IMR-90 (cell line): ENCODE measurements at regions not wholly inside any gene's neighbourhood (a gene's known extent, or its start where the extent isn't known, plus 50 kb on each side); places are given as distances from the start of the nearest gene placed in this dataset.

Experiments used
- ATAC-seq: fragments of 200-7000 bp; cut with Tn5 transposase; 2 replicates; pipeline ENCODE4 v1.9.1; 2020; ENCODE audit warnings: low read depth, mild to moderate bottlenecking, moderate library complexity
- BruUV-seq: library from RNA; stranded (reverse); fragments of 400-500 nt; replicated peaks from 2 replicates; lab custom pipeline; 2021; lab: Mats Ljungman, UMichigan
- CTCF ChIA-PET: fragments of 300-600 bp; formaldehyde crosslinking; extraction: SDS; loops from one replicate; lab custom pipeline; 2021; ENCODE audit warnings: antibody characterized with exemption; lab: Yijun Ruan, JAX
- POLR2A ChIA-PET: fragments of 300-600 bp; sonication (Branson Sonifier 250); formaldehyde crosslinking; loops from one replicate; lab custom pipeline; 2022; ENCODE audit warnings: antibody characterized with exemption; ENCODE audit not compliant: unreplicated experiment; lab: Charles Lee
- DNase-seq: peaks from one replicate; pipeline ENCODE4 v3.0.0; 2013
- H2AFZ ChIP-seq: replicated peaks from 2 replicates; pipeline ENCODE3; 2013; ENCODE audit warnings: low read length, mild to moderate bottlenecking; ENCODE audit not compliant: poor library complexity
- H2AK5ac ChIP-seq: 2 replicates; pipeline ENCODE4 v1.6.1; 2013; ENCODE audit warnings: low read depth, low read length, inconsistent platforms
- H2AK9ac ChIP-seq: replicated peaks from 2 replicates; pipeline ENCODE3; 2013; ENCODE audit warnings: mild to moderate bottlenecking, low read depth, low read length, moderate library complexity; ENCODE audit not compliant: poor library complexity
- H2BK120ac ChIP-seq: 2 replicates; pipeline ENCODE4 v1.6.1; 2013; ENCODE audit warnings: low read depth, low read length, inconsistent platforms
- H2BK15ac ChIP-seq: 3 replicates; pipeline ENCODE4 v1.6.1; 2013; ENCODE audit warnings: low read depth, low read length, inconsistent platforms
- H2BK20ac ChIP-seq: 2 replicates; pipeline ENCODE4 v1.6.1; 2013; ENCODE audit warnings: low read depth, mild to moderate bottlenecking, inconsistent platforms, low read length, moderate library complexity
- H2BK5ac ChIP-seq: 2 replicates; pipeline ENCODE4 v1.6.1; 2013; ENCODE audit warnings: mild to moderate bottlenecking, low read depth, low read length, inconsistent platforms; ENCODE audit not compliant: poor library complexity, severe bottlenecking
- H3K14ac ChIP-seq: replicated peaks from 2 replicates; pipeline ENCODE4 v1.6.1; 2013; ENCODE audit warnings: low read depth, low read length, inconsistent platforms
- H3K18ac ChIP-seq: 2 replicates; pipeline ENCODE4 v1.6.1; 2013; ENCODE audit warnings: low read depth, low read length, control low read depth
- H3K23ac ChIP-seq: 2 replicates; pipeline ENCODE4 v1.6.1; 2013; ENCODE audit warnings: low read depth, low read length, inconsistent platforms
- H3K27ac ChIP-seq: 2 replicates; pipeline ENCODE4 v1.5.1; 2013; ENCODE audit warnings: mild to moderate bottlenecking, control low read depth, low read length; ENCODE audit not compliant: insufficient read depth
- H3K27me3 ChIP-seq: 2 replicates; pipeline ENCODE4 v1.6.1; 2013; ENCODE audit warnings: low read length; ENCODE audit not compliant: control insufficient read depth, insufficient read depth
- H3K36me3 ChIP-seq: 2 replicates; pipeline ENCODE4 v1.6.1; 2013; ENCODE audit warnings: low read length, mixed read lengths; ENCODE audit not compliant: control insufficient read depth, insufficient read depth
- H3K4ac ChIP-seq: 2 replicates; pipeline ENCODE4 v1.6.1; 2013; ENCODE audit warnings: low read depth, low read length, inconsistent platforms
- H3K4me1 ChIP-seq: 2 replicates; pipeline ENCODE4 v1.6.1; 2013; ENCODE audit warnings: low read length, mixed read lengths; ENCODE audit not compliant: control insufficient read depth, insufficient read depth
- H3K4me2 ChIP-seq: 2 replicates; pipeline ENCODE4 v1.6.1; 2013; ENCODE audit warnings: low read depth, mild to moderate bottlenecking, control low read depth, low read length, moderate library complexity
- H3K4me3 ChIP-seq: 2 replicates; pipeline ENCODE4 v1.5.1; 2013; ENCODE audit warnings: low read depth, mild to moderate bottlenecking, control low read depth, low read length, moderate library complexity; ENCODE audit not compliant: insufficient read depth
- H3K56ac ChIP-seq: 2 replicates; pipeline ENCODE4 v1.6.1; 2013; ENCODE audit warnings: low read length, inconsistent platforms; ENCODE audit not compliant: insufficient read depth; ENCODE audit errors: extremely low read depth
- H3K79me1 ChIP-seq, 2 experiments: 2 replicates each; pipeline ENCODE4 v1.6.1; 2013; ENCODE audit warnings: low read length in 2 of 2, inconsistent platforms in 1 of 2, low read depth in 1 of 2
- H3K9ac ChIP-seq: 2 replicates; pipeline ENCODE4 v1.6.1; 2013; ENCODE audit warnings: low read depth, low read length, control low read depth
- H3K9me1 ChIP-seq: 2 replicates; pipeline ENCODE4 v1.6.1; 2013; ENCODE audit warnings: low read length, inconsistent platforms; ENCODE audit not compliant: insufficient read depth
- H3K9me3 ChIP-seq: 2 replicates; pipeline ENCODE4 v1.6.1; 2013; ENCODE audit warnings: low read length; ENCODE audit not compliant: control insufficient read depth, insufficient read depth
- H4K20me1 ChIP-seq: 2 replicates; pipeline ENCODE4 v1.6.1; 2013; ENCODE audit warnings: low read length, inconsistent platforms; ENCODE audit not compliant: insufficient read depth
- H4K5ac ChIP-seq: 2 replicates; pipeline ENCODE4 v1.6.1; 2013; ENCODE audit warnings: mild to moderate bottlenecking, low read depth, low read length, control low read depth
- H4K8ac ChIP-seq, 2 experiments: 2 replicates each; pipeline ENCODE4 v1.6.1; 2013; ENCODE audit warnings: low read depth in 2 of 2, low read length in 2 of 2, control low read depth in 1 of 2, inconsistent platforms in 1 of 2
- H4K91ac ChIP-seq: 2 replicates; pipeline ENCODE4 v1.6.1; 2013; ENCODE audit warnings: low read depth, low read length, inconsistent platforms; ENCODE audit not compliant: insufficient read depth
- BHLHE40 ChIP-seq: fragments of 150-350 bp; IDR thresholded peaks from 2 replicates; pipeline ENCODE4 v1.6.1; 2016; ENCODE audit warnings: mild to moderate bottlenecking, low read depth, low read length
- CEBPB ChIP-seq: IDR thresholded peaks from 2 replicates; pipeline ENCODE4 v1.6.1; 2012; ENCODE audit warnings: low read depth, low read length, improper control_type of control experiment
- CHD1 ChIP-seq: IDR thresholded peaks from 2 replicates; pipeline ENCODE4 v1.6.1; 2012; ENCODE audit warnings: low read depth, low read length, improper control_type of control experiment
- FOS ChIP-seq: fragments of 150-350 bp; IDR thresholded peaks from 2 replicates; pipeline ENCODE4 v1.6.1; 2016; ENCODE audit warnings: low read depth, low read length
- MAFK ChIP-seq: IDR thresholded peaks from 2 replicates; pipeline ENCODE4 v1.6.1; 2012; ENCODE audit warnings: low read depth, low read length, improper control_type of control experiment
- MAZ ChIP-seq: IDR thresholded peaks from 2 replicates; pipeline ENCODE4 v1.6.1; 2012; ENCODE audit warnings: low read depth, mild to moderate bottlenecking, low read length, improper control_type of control experiment, moderate library complexity, borderline replicate concordance
- MXI1 ChIP-seq: IDR thresholded peaks from 2 replicates; pipeline ENCODE4 v1.6.1; 2012; ENCODE audit warnings: low read depth, mild to moderate bottlenecking, low read length, moderate library complexity, borderline replicate concordance
- NFE2L2 ChIP-seq: fragments of 150-350 bp; IDR thresholded peaks from 2 replicates; pipeline ENCODE4 v1.6.1; 2016; ENCODE audit warnings: low read depth, mild to moderate bottlenecking, low read length
- POLR2A ChIP-seq: IDR thresholded peaks from 2 replicates; pipeline ENCODE4 v1.6.1; 2012; ENCODE audit warnings: mild to moderate bottlenecking, low read depth, low read length
- RAD21 ChIP-seq: IDR thresholded peaks from 2 replicates; pipeline ENCODE4 v1.6.1; 2012; ENCODE audit warnings: low read length, improper control_type of control experiment
- RCOR1 ChIP-seq: IDR thresholded peaks from 2 replicates; pipeline ENCODE4 v1.6.1; 2012; ENCODE audit warnings: mild to moderate bottlenecking, low read length, improper control_type of control experiment; ENCODE audit not compliant: insufficient replicate concordance
- RFX5 ChIP-seq: IDR thresholded peaks from 2 replicates; pipeline ENCODE4 v1.8.0; 2012; ENCODE audit warnings: low read depth, mild to moderate bottlenecking, low read length, moderate library complexity
- SMC3 ChIP-seq: fragments of 150-350 bp; IDR thresholded peaks from 2 replicates; pipeline ENCODE4 v1.6.1; 2016; ENCODE audit warnings: low read depth, mild to moderate bottlenecking, antibody characterized with exemption, low read length, moderate library complexity
- WGBS, 2 experiments: methylation state at CpG; one replicate each; pipeline versions ENCODE4 v1.1.5 to v1.1.7; 2013; ENCODE audit warnings: missing lambda C conversion rate in 2 of 2; ENCODE audit not compliant: insufficient read length in 1 of 2; ENCODE audit errors: extremely low coverage in 2 of 2; 5-methylcytosine and 5-hydroxymethylcytosine counted together
- dilution Hi-C: fragments of 300-500 bp; cut with HindIII; formaldehyde crosslinking; loops from one replicate; pipeline ENCODE4 v1.14.3; 2018; ENCODE audit warnings: low sequenced_read_pairs; ENCODE audit not compliant: unreplicated experiment
- in situ Hi-C: fragments of 300-500 bp; cut with MboI; formaldehyde crosslinking; loops from 3 replicates; pipeline ENCODE4 v1.14.3; 2019; ENCODE audit warnings: low sequenced_read_pairs, inconsistent platforms, mixed read lengths
- intact Hi-C: fragments of 100-400 bp; cut with micrococcal nuclease; formaldehyde crosslinking; loops from 2 replicates; pipeline ENCODE4 v1.10.0; 2022
- TF ChIP-seq, protein P1 (sequence below): fragments of 150-350 bp; IDR thresholded peaks from 2 replicates; pipeline ENCODE4 v1.6.1; 2016; ENCODE audit warnings: low read depth, mild to moderate bottlenecking, low read length, moderate library complexity, borderline replicate concordance
- TF ChIP-seq, protein P2 (sequence below): conservative IDR thresholded peaks from 2 replicates; pipeline ENCODE4 v1.5.1; 2012; ENCODE audit warnings: mild to moderate bottlenecking, low read depth, low read length, improper control_type of control experiment
- TF ChIP-seq, protein P3 (sequence below): fragments of 150-350 bp; IDR thresholded peaks from 2 replicates; pipeline ENCODE4 v1.6.1; 2017; ENCODE audit warnings: mild to moderate bottlenecking, antibody characterized with exemption, low read length, low read depth

DNA sequence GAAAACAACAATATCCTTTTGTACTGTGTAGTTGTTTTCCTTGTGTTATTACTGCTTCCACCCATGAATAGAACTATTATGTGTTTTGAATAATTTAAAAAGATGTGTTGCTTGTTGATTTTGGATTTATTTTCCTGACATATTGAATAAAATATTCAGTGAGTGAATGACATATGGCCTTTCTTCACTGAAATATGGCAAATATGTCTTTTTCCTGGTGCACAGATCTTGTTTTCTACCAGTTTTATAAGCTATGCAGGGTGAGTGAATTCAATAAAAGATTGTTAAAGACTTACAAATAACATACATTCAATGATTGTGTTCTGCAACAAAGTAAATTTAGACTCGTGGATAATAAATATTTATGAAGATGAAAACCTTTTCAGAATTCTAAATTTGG, 1216.3 kb upstream of the ADGRL3 start:
- no peak overlapping the region for H3K56ac ChIP-seq
- no peak overlapping the region for H3K23ac ChIP-seq
- no peak for TF ChIP-seq CHD1
- TF ChIP-seq SMC3 = no peak
- no peak for TF ChIP-seq MXI1
- TF ChIP-seq FOS = no peak
- TF ChIP-seq MAFK = no peak
- TF ChIP-seq NFE2L2 = no peak
- no peak for TF ChIP-seq POLR2A
- TF ChIP-seq RCOR1 = no peak
- no peak for TF ChIP-seq RAD21
- no peak for TF ChIP-seq CEBPB
- no peak for TF ChIP-seq BHLHE40
- no peak for TF ChIP-seq RFX5
- TF ChIP-seq, protein P1, sequence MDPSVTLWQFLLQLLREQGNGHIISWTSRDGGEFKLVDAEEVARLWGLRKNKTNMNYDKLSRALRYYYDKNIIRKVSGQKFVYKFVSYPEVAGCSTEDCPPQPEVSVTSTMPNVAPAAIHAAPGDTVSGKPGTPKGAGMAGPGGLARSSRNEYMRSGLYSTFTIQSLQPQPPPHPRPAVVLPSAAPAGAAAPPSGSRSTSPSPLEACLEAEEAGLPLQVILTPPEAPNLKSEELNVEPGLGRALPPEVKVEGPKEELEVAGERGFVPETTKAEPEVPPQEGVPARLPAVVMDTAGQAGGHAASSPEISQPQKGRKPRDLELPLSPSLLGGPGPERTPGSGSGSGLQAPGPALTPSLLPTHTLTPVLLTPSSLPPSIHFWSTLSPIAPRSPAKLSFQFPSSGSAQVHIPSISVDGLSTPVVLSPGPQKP = no peak
- TF ChIP-seq, protein P2, sequence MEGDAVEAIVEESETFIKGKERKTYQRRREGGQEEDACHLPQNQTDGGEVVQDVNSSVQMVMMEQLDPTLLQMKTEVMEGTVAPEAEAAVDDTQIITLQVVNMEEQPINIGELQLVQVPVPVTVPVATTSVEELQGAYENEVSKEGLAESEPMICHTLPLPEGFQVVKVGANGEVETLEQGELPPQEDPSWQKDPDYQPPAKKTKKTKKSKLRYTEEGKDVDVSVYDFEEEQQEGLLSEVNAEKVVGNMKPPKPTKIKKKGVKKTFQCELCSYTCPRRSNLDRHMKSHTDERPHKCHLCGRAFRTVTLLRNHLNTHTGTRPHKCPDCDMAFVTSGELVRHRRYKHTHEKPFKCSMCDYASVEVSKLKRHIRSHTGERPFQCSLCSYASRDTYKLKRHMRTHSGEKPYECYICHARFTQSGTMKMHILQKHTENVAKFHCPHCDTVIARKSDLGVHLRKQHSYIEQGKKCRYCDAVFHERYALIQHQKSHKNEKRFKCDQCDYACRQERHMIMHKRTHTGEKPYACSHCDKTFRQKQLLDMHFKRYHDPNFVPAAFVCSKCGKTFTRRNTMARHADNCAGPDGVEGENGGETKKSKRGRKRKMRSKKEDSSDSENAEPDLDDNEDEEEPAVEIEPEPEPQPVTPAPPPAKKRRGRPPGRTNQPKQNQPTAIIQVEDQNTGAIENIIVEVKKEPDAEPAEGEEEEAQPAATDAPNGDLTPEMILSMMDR = no peak
- TF ChIP-seq MAZ = no peak
- TF ChIP-seq, protein P3, sequence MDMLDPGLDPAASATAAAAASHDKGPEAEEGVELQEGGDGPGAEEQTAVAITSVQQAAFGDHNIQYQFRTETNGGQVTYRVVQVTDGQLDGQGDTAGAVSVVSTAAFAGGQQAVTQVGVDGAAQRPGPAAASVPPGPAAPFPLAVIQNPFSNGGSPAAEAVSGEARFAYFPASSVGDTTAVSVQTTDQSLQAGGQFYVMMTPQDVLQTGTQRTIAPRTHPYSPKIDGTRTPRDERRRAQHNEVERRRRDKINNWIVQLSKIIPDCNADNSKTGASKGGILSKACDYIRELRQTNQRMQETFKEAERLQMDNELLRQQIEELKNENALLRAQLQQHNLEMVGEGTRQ = no peak
- no peak overlapping the region for H2BK120ac ChIP-seq
- H3K18ac ChIP-seq = no peak overlapping the region
- no peak for ATAC-seq
- no peaks in the 10 kb centered on the region for H4K20me1 ChIP-seq
- no peak overlapping the region for H4K5ac ChIP-seq
- H3K14ac ChIP-seq = no peak overlapping the region
- H4K91ac ChIP-seq = no peak overlapping the region
- no peak overlapping the region for H2AK9ac ChIP-seq
- H2BK5ac ChIP-seq = no peak overlapping the region
- H3K36me3 ChIP-seq = no peaks in the 10 kb centered on the region
- H3K4me2 ChIP-seq = no peak overlapping the region
- no peak overlapping the region for H3K9ac ChIP-seq
- H3K4me1 ChIP-seq = no peaks in the 10 kb centered on the region
- ChIA-PET POLR2A (no interaction called here), CTCF (no interaction called here)
- H3K9me3 ChIP-seq = peaks cover 2% of the 10 kb centered on the region; the same call in 1 of the 2 replicates
- H4K8ac ChIP-seq = no peak overlapping the region
- H3K79me1 ChIP-seq = no peaks in the 10 kb centered on the region
- no peak overlapping the region for H3K27ac ChIP-seq
- H2BK15ac ChIP-seq = no peak overlapping the region
- DNase-seq = no peak
- in situ Hi-C loops = no loop called here
- no TSS peak for BruUV-seq
- no CpG with 5 or more reads among the region's 1 CpG for WGBS, 2 experiments
- dilution Hi-C loops = no loop called here
- H2AFZ ChIP-seq = no peak overlapping the region
- H3K4me3 ChIP-seq = no peak overlapping the region
- H3K27me3 ChIP-seq = no peaks in the 10 kb centered on the region
- H2AK5ac ChIP-seq = no peak overlapping the region
- H3K4ac ChIP-seq = no peak overlapping the region
- H2BK20ac ChIP-seq = no peak overlapping the region
- intact Hi-C loops = no loop called here
- no peaks in the 10 kb centered on the region for H3K9me1 ChIP-seq
